UCSD-AML1 (cell line): ENCODE measurements at regions not wholly inside any gene's neighbourhood (a gene's known extent, or its start where the extent isn't known, plus 50 kb on each side); places are given as distances from the start of the nearest gene placed in this dataset.

Source experiments
- DNase-seq: peaks from one replicate; lab custom pipeline; 2025; ENCODE audit not compliant: unreplicated experiment; lab: John Stamatoyannopoulos, UW

DNA sequence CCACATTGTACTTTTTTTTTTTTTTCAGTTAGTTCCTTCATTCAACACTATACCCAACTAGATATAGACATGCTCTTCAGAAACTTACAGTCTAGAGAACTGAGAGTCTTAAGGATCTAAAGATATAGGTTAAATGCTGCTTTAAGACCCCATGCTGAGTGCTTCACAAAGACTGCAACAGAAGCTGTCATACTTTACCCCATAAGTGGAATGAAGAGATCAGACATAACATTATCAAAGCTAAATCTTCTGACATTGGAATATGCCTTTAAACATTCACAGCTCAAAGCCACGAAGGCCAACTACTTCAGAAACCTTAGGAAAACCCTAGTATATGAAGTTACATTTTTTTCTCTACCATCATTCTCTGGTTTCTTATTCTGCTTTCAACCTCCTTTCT lies 666.4 kb downstream of the KCNT2 start:
- no peak for DNase-seq

DNA sequence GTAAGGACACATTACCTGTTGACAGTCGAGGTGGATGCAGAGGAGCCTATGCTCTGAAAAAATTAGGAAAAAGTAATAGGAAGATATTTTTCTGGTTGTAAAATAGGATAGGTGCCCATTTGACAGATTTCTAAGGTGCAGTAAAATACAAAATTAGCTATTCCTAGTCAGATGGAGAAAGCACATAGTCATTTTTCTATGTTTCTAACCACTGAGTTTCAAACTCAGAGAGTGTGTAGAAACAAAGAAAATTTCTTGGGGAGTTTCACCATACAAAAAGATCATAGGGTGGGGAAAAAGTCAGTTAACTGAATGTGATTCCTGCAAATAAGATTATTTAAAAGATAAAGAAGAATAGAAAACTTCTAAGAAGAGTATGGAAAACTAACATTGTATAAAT lies 666.9 kb downstream of the KCNT2 start:
- no peak for DNase-seq

DNA sequence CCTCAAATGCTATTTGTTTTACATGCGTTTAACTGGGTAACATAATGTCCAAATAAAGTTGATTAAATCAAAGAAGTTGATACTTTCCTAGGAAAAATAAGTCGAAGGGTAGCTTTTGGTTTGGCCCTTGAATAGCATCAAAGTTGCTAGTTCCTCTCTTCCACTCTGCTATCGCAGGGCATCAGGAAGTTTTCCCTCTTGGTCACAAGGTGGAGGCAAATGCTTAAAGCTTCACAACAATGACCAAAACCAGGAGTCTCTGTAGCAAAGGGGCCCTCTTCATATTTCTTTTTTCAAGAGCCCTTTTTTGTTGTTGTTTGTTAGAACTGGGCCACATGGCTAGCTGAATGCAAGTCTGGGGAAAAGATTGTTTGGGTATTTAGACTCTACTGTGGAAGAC lies 668.4 kb downstream of the KCNT2 start:
- no peak for DNase-seq

DNA sequence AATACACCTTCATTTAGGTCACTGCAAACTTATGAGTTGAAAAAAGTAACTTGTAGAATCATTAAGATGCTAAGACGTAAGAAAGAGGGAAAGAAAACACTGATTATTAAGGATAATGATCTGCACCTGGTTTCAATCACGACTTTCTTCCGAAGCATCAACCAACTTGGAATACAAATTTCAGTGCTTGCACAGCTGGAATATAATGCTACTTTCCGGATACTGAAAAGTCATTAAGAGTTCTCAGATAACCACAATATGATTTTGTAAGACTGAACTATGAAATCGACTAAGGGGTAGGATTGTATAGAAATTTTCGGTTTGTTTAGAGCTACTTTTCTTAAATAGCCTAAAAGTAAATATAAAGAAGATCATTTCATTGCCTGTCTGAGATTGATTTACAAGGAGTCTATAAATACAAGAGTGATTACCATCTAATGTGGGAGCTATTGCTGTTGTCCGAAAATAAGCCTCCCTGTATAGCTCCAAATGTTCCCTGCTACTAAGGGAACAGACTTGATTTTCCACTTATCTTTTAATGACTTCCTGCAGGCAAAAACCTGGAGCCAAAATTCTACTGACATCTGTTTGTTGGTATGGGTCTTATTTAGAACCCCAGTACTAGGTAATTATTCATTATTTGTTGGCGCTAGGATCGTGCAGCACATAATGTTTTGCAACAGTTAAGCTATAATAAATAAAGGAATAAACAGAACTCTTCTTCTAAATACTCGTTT lies 673.3 kb downstream of the KCNT2 start:
- no peak for DNase-seq

DNA sequence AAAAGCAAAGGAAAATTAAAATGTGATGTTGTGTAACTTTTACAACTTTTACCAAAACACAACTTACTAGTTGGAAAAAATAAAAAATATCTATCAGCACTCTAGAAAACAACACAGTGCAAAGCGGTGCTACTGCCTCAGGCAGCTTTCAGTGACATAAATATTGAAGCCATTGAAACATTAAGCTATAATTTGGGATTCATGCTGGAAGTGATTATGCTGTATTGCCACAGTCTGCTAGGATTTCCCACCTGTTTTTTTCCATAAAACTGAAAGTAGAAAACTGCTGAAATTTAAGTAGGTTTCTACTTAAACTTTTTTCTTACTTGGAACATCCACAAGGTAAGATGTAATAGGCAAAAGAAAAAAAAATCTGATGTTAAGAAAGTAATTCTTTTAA lies 674.4 kb downstream of the KCNT2 start:
- no peak for DNase-seq

DNA sequence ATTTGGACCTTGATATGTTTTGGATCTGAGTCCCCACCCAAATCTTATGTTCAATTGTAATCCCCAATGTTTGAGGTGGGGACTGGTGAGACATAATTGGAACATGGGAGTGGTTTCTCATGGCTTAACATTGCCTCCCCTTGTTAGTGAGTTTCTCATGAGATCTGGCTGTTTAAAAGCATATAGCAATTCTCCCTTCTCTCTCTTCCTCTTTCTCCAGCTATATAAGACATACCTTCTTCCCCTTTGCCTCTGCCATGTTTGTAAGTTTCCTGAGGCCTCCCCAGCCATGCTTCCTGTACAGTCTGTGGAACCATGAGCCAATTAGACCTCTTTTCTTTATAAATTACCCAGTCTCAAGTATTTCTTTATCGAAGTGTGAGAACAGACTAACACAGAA lies 692.4 kb downstream of the KCNT2 start:
- DNase-seq, result no peak

DNA sequence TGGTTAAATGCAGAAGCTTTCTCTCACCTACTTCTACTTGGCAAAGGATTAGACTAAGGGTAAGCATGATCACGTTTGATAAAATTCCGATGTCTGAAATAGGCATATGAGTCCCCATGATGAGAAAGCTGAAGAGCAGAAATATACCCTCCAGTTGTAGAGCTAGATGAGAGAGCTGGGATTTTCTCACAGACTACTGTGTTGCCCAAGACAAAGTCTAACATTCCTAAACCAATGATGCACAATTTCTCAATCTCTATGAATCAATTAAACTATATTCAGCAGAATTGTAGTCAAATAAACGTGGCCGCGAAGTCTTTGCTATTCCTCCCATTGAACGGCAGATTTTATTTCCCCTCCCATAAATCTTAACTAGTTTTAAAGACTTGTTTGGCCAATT lies 699.2 kb downstream of the KCNT2 start:
- DNase-seq, result no peak

DNA sequence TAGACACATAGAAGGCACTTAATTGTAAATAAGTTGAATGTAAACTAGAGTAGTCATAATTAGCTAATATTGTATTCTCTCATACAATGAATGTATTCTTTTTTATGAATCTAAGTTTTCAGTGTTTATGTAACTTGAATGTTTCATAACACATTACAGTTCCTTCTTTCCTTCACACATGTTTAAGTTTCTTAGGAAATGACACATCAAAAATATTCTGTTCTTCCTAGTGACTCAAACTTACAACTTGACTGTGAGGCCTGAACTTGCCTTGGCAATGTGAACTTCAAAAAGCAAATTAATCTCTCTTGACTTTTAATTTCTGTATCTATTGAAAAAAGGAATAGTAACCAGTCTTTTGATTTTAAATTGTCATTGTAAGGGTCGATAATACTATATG lies 700.1 kb downstream of the KCNT2 start:
- no peak for DNase-seq

DNA sequence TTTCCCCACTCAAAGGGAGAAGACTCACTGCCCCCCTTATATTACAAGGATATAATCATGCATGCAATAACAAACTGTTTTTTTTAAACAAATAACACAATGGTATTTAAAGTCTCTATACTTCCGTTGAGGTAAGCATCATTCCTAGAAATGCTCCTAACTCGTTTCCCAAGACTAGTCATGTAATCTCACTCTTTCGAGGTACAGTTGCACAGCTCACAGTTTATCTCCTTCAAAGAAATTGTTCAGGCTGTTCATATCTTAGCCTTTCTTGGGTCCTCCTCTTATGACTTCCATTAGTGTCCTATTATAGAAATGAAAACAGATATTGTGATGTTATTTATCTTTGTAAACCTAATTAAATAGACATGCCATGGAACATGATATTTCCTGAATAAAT lies 705.0 kb downstream of the KCNT2 start:
- DNase-seq, result no peak

DNA sequence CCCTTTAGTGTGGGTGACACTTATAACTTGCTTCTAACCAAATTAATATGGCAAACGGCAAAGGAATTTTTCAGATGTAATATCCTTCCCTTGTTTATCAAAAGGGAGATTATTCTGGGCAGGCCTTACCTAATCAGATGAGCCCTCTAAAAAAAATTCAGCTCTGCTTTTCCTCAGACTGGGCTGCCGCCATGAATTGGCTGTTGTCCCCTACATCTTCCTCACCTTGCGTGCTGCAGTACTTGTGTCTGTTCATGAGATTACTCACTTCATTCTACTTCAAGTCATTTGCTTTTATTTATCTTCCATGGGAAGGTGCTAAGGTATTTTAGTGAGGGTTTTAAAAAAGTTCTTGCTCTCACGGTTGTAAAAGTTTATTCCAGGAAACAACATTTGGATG lies 705.5 kb downstream of the KCNT2 start:
- no peak for DNase-seq

DNA sequence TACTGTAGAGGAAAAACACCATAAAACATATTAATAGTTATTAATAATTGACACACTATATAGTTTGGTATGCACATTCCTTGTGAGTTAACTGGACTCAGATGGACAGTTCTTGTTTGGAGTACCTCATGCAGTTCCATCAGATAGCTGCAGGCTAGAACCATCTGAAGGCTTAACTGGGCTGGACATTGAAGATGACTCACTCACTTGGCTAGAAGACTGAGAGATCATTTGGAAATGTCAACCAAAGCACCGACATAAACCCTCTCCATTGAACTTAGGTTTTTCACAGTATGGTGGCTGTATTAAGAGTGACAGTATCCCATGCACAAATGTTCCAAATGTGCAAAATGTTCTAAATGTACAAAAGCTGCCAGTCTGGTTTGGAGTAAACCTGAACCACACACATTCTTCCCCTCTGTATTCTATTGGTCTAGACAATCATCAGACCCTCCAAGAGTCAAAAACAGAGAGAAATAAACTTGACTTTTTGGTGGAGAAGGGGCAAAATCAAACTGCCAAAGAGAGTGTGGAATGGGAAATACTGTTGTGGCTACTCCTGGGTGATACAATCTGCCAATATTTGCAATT lies 708.4 kb downstream of the KCNT2 start:
- no peak for DNase-seq

DNA sequence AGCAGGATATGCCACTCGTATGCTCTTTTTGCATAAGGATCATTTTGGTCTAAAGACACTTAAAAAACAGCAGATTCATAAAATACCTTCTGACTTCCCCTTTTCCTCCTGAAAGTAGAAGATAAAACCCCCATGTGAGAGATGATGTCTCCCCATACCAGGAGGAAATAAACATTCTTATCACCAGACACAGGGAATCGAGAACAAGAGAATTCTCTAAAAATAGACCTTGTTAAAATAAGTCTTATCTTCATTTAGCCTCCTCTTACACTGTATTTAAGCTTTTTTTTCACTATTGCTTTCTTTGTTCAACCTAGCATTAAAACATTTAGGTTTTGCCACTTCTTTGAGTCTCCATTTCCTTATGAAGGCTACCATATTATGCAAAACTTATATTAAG lies 709.3 kb downstream of the KCNT2 start:
- no peak for DNase-seq

DNA sequence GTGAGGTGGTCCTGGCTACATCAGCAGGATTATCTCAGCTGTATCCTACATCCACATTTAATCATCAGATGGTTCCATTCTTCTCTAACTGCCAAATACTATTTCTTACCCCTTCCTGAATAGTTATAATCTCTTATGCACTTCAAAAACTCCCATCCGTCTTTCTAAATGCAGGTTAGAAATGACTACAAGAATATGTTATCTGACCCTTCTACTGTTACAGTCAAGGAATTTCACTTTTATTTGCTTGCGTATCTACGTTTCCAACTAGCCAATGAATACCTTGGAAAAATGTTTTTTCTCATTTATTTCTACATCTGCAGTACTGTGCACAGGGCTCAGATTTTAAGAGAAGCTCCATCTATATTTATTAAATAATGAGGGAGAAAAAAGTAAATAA lies 709.9 kb downstream of the KCNT2 start:
- no peak for DNase-seq

DNA sequence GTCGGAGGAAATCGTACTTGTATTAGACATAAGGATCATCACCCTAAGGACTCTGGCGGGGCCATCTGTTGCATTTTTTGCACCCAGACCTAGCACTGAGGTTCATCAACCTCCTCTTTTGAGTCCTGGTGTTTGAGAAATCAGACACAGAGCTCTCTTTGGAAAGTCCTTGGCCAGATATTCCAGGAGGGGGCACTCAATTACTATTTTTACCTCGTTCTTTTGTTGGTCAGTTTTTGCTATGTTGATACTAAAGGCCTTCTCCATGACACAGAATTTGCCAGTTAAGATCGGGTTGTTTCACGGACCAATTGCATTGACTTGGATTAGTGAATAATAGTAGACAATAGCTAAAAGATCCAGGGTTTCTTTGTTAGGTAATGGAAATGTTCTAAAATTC lies 711.2 kb downstream of the KCNT2 start:
- peak; percentile 4 for DNase-seq

DNA sequence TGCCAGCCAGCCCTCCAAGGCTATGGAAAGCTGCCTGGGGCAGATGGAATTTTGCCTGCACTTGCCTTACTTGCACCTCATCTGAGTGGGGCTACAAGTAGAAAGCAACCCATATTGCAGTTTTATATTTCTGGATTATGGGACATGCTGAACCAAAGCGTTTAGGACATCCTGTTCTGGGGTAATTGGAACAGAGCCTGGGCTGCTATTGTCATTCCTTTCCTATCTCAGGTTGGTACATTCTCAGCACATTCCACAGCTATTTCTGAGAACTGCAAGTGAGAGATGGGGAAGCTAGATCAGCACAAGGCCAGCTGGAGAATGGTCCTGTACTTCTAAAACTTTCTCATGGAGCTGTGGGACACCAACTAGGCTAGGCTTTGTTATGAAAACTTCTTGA lies 713.8 kb downstream of the KCNT2 start:
- peak; percentile 6 for DNase-seq

DNA sequence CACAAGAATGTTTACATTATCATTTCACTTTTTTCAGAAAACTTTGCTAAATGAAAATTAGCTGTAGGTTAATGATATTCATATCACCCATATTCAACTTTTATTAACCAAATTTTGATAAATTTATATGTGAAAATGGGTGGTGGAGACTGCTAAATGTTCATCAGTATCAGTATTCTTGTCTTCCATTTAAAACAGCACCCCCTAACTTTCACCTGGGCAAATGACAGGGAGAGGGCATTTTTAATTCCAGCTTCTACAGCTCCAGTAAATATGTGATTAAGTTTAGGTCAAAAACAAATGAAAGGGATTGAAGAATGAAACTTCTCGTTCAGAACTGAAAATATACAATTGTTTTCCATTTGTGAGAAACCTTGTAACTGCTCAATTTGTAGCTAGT lies 722.2 kb downstream of the KCNT2 start:
- DNase-seq, result no peak

DNA sequence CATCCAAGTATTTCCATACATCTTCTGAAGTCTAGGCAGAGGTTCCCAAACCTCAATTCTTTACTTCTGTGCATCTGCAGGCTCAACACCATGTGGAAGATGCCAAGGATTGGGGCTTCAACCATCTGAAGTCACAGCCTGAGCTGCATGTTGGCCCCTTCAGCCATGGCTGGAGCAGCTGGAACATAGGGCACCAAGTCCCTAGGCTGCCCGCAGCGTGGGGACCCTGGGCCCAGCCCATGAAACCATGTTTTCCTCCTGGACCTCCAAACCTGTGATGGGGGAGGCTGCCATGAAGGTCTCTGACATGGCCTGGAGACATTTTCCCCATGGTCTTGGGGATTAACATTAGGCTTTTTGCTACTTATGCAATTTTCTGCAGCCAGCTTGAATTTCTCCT lies 729.8 kb downstream of the KCNT2 start:
- DNase-seq, result no peak

DNA sequence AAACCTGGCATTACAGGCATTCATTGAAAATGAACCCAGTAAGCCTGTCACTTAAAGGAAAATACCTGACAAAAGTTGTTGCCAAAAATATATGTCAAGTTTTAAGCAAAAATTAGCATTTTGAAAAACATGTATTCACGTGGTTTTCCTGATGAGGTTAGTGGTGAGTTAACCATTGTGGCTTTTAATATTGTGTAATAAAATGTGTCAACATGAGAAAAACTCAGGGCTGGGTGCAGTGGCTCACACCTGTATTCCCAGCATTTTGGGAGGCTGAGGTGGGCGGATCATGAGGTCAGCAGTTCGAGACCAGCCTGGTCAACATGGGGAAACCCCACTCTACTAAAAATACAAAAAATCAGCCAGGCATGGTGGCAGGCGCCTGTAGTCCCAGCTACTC lies 731.4 kb downstream of the KCNT2 start:
- DNase-seq, result no peak

DNA sequence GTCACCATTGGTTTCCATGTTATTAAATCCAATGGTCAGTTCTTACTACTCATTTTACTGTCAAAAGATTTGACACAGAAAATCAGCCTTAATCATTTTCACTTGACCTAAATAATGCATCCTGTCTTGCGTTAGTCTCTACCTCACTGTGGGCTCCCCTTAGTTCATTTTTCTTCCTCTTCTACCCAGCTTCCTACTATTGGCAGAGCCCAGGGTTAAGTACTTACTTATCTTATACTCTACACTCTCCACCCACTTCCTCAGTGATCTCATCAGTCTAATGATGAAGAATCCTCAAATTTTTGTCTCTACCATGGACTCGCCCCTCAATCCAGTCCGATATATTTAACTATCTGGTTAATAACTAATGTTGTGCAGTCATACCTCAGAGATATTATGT lies 735.9 kb downstream of the KCNT2 start:
- no peak for DNase-seq

DNA sequence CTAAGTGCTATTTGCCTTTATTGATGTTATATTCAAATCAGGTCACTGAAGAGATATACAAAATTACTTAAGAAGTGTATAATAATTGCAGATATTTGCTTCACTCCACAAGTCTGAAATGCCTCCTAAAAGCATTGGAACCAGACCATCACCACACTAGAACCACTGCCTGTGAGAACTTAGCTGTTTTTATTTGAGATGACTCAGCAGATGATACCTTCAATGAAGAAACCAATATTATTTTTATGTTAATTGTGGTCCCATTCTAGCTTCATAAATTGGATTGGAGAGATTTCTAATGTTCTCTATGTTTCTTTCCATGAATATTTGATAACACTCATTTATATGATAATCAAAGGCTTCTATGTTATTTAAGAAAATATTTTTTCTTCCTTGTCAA lies 740.6 kb downstream of the KCNT2 start:
- no peak for DNase-seq

DNA sequence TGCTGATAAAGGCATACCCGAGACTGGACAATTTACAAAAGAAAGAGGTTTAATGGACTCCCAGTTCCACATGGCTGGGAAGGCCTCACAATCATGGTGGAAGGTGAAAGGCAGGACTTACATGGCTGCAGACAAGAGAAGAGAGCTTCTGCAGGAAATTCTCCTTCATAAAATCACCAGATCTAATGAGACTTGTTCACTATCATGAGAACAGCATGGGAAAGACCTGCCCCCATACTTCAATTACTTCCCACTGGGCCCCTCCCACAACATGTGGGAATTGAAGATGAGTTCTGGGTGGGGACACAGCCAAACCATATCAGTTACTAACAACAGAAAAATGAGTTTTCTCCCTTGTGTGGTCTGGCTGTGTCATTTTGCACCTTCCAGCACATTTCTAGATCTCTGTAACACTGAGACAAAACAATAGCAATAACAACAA lies 741.4 kb downstream of the KCNT2 start:
- no peak for DNase-seq

DNA sequence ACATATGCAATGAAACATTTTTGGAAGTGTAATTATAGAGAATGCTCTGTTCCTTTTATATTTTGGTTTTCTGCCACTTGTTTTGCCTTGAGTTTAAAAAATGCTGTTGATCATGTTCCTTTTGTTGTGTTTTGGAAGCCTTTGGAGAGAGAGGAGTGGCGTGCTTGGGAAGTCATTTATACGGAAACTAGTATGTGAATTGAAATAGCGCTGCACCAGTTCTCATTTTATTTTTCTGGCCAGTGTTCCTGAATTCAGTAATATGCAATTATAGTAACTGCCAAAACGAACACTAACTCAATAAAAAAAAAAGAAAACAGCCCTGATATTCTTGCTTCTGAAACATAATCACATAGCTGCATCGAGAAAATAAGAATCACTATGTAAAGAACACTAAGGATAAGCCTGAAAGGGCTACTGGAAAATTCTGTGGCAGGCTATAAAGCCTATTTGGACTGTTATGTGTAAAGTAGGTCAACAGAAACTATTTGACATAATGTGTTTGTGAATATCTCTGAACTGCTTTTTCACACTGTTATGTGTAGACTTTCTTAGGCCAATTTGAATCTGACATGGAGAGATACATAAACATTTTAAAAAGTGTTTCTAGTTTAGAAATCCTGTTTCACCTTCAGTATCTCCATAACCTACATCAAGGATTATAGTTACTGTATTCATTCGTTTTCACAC lies 742.0 kb downstream of the KCNT2 start:
- DNase-seq, result no peak

DNA sequence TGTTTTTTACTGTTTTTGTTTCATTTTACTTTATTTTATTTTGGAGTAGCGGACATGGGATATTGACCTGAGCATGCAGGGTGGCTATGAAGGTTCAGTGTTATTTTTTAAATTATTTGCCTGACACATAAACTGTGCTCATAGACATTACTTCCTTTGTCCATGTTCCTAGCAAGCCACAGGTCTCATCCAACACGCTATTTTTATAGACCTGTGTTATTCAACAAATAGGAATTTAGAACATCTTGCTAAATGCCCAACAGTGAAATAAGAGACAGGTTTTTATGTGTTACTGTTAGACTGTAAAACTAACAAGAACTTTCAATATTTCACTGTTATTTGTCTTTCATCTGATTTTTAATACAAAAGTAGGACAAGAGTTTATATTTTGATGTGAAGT lies 756.4 kb downstream of the KCNT2 start:
- no peak for DNase-seq
